A673 (cell line): ENCODE measurements at regions not wholly inside any gene's neighbourhood (a gene's known extent, or its start where the extent isn't known, plus 50 kb on each side); places are given as distances from the start of the nearest gene placed in this dataset.

Source experiments
- CTCF ChIP-seq: fragments of 300-800, 200-600 bp; sonication (generic); conservative IDR thresholded peaks from 2 replicates; pipeline ENCODE4 v1.5.1; 2017; ENCODE audit warnings: low read depth, mild to moderate bottlenecking, antibody characterized with exemption, low read length, moderate library complexity, mixed read lengths
- EZH2 ChIP-seq: fragments of 200-600 bp; sonication (generic); IDR thresholded peaks from 2 replicates; pipeline ENCODE4 v1.6.1; 2017; ENCODE audit warnings: borderline replicate concordance, low read depth, mild to moderate bottlenecking, mixed read lengths, antibody characterized with exemption, low read length; ENCODE audit not compliant: poor library complexity, severe bottlenecking

GRCh38 chr11:109521571-109522086 is 99.6 kb downstream of the C11orf87 start:
- TF ChIP-seq CTCF (no peak), EZH2 (no peak)
